COR-L47 (cell line): ENCODE measurements at regions not wholly inside any gene's neighbourhood (a gene's known extent, or its start where the extent isn't known, plus 50 kb on each side); places are given as distances from the start of the nearest gene placed in this dataset.
"Not testable (repeated sequence)": the region's sequence is repeated elsewhere in the genome, so short reads cannot be mapped to it uniquely, and the experiment has no call there.

Experiments
- DNase-seq: peaks from one replicate; lab custom pipeline; 2025; lab: John Stamatoyannopoulos, UW

DNA sequence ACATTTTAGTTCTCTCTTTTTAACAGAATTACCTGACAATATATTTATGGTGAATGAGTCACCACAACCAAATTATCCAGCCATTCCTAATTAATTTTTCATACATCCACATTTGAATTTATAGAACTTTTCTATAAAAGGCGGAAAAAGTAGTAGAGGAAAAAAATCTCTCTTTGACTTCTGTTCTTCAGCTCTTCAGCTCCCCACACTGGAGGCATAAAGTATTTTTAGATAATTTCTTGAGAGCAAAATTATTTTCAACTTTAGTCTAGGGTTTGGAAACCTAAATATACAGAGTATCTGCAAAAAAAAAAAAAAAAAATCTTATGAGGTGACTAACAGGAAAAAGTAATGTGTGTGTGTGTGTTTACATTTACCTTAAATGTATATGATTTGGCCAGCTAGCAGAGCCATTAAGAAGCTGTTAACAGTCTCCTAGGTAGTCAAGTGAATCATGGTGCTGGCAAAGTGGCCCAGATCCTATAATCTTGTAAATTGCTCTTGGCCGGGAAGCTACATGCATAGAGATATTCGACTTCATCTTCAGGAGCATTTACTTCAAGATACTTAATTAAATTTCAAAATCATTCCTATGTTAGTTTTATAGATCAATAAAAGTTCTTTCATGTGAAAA is 383.1 kb upstream of the STEAP1 start:
- no peak for DNase-seq

DNA sequence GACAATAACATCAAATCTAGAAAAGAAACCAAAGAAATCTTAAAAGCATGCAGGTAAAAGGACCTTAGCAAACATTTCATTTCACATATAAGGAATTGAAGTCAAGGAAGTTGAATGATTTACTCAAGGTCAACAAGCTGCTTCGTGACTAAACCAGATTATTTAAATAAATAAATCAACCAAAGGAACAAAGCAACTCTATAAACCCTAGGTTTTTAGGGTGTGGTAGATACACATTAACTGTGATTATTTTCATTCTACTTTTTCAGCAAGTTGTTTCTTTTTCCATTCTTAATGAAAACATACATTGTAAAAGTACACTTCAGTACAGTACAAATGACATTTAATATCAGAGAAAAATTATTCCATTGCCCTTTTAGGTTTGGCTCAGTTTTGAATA is 382.0 kb upstream of the STEAP1 start:
- DNase-seq = no peak

DNA sequence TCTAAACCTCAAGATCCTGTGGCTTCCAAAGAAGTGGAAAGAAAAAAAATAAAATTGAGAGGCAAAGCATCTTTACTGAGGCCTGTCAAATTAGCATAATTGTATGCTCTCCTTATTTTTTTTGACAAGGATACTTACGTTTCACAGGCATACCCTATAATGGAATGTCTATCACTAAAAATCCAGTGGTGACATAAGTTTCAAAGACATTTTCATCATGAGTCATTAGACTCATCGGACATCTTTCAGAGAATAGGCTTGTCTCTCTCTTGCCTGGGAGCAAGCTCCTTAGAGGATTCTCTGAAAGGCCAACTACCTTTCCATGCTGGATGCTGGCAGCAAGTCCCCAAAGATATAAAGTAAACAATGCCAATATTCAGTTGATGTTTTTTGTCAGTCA is 380.7 kb upstream of the STEAP1 start:
- no peak for DNase-seq

DNA sequence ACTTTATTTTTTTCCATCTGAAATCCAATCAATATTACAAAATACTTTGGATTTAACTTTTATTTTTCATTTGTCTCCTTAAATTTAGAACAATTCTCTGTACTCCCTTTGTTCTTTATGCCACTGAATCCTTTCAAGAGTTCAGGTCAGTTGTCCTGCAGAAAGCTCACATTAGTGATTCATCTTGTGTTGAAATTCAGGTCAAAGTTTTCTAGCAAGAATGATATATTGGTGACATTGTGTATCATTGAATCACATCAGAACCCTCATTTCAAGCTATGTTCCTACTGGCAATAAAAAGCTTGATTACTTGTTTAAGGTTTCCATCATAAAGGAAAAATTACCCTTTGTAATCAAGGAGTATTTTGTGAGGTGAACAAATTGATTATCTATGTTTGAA is 378.8 kb upstream of the STEAP1 start:
- no peak for DNase-seq

DNA sequence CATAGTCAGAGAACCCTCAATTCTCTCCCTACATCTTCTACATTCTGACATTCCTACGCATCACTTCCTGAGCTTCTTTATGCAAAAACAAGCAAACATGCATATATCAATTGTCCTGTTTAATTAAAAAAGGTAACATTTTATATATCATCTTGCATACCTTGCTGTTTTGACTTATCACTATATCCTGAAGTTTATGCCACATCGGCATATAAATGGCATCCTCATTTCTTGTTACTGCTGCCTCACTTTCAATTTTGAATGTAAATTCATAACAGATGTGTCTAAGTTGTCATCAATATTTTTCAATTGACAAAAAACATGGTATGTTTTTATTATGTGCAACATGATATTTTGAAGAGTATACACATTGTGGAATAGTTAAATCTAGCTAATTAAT is 377.3 kb upstream of the STEAP1 start:
- no peak for DNase-seq

DNA sequence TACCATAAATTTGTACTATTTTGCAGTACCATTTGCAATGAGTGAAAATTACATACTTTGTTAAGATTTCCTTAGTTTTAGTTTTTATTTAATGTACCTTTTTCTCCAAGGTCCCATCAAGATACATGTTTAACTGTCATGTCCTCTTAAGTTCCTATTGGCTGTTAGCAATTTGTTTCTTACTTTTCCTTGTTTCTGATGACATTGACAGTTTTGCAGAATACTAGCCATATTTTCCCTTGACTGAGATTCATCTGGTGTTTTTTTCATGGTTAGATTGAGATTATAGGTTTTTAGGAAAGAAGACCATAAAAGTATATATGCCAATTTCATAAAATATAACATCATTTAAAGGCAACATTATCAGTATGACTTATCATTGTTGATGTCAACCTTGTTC is 376.8 kb upstream of the STEAP1 start:
- no peak for DNase-seq

DNA sequence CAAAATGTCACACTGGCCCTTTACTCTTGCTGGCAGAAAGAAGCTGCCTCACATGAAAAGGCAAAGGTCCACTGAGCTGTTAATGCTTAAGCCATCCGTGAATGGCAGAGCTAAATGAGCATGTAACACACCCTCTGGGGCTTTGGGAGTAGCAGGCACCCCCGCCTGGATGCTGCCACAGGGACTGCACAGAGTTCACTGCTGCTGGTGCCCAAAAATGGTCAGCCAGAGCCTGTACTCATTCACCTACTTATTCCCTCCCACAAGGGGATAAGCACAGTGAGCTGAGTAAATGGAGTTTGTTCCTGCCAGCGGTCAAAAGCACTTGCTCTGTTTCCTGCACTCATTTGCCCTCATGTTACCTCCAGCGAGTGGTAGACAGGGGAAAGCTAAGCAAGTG is 374.0 kb upstream of the STEAP1 start:
- no peak for DNase-seq

DNA sequence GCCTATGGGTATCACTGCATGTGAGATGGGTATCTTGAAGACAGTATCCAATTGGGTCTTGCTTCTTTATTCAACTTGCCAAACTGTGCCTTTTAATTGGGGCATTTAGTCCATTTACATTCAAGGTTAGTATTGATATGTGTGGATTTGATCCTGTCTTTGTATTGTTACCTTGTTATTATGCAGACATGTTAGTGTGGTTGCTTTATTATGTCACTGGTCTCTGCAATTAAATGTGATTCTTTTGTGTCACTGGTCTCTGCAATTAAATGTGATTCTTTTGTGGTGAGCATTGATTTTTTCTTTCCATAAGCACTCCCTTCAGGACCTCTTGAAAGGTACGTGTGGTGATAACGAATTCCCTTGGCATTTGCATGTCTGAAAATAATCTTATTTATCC is 357.8 kb upstream of the STEAP1 start:
- no peak for DNase-seq

DNA sequence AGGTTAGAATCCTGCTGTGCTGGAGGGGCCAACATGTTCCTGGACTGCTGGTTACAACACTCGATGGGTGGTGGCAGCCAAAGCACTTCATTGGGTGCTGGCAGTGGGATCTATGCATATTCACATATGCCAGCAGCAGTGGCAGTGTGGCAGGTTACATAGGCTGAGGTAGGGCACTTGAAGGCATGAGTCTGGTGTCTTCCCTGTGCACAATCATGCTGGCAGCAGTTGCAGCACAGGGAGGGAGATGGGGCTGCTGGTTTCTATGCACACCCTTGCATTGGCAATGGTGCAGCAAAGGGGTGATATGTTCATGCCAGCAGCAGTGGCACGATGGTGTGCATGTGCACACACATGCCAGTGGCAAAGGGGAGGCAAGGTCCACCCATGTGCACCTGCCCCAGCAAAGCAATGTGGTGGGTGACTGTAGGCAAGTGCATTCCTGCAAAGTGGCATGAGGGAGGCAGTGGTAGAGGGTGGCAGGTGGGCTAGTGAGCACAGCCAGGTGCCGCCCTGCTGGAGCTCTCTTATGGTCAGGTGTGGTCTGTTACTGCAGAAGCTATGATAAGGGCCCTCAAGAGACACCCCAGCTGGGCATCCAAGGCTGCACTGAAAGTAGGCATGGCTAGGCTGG is 356.2 kb upstream of the STEAP1 start:
- DNase-seq = no peak

DNA sequence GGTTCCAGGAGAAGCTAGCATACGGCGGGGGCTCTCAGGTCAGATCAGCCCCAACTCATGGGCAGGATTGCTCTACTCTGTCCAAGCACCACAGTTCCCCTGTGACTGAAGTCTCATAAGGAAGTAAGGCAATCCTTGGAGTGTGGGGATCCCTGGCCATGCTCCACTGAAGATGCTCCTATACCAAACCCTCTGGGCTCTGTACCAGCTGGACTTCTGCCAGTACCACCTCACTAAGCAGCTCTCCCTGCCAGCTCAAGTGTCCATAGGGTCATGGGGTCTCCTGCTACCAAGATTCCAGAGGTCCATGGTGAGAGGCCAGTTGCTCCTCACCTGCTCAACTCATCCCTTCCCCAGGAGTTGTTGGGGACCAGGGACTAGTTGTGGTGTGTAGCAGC is 355.7 kb upstream of the STEAP1 start:
- DNase-seq = no peak

DNA sequence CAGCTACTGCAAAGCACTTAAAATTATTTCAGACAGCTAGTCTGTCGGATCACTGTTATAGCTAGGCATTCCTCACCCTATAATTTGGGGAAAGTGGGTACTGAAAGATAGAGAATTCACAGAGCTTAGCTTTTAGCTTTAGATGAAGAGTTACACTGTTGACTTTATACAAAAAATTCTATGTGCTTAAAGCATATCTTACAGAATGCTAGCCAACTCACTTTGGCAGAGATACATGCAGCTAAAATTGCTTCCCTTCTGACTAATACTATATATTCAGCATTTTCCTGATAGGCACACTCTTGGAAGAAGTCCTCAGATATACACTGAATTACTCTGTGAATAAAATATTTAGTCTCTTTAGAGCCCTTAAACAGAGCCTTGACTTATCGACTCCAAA is 353.5 kb upstream of the STEAP1 start:
- no peak for DNase-seq

DNA sequence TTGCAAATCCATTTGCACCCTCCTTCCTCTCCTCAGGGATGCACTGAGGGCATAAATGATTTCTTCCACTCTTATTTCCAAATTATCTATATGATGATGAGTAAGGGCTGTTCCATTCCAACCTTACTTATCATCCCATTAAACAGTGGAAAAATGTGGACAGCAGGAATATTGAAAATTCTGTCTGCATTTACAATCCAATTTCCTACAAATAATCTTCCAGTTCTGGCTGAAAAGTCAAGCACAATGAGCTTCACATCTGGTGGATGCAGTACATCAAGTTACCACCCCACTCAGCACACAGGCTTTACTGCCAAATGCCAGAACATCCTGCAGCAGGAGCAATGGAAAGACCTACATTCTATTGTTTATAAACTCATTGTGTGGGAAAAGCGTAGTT is 345.0 kb upstream of the STEAP1 start:
- DNase-seq = no peak

DNA sequence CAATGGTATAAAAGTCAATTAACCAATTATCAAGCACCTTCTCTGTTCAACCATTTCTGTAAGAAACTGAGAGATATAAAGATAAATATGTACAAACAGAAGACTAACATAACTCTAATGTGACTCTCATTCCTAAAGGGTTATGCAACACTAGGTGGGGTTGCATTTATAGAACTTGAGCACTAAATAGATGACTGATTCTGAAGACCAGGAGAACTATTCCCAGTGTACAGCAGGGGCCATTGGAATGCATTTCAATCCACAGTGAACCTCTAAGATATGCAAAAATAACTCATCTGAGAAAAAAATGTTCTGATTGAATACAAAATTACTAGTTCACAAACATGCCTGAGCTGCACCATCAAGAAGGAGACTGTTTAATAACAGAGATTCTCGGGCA is 341.2 kb upstream of the STEAP1 start:
- no peak for DNase-seq

DNA sequence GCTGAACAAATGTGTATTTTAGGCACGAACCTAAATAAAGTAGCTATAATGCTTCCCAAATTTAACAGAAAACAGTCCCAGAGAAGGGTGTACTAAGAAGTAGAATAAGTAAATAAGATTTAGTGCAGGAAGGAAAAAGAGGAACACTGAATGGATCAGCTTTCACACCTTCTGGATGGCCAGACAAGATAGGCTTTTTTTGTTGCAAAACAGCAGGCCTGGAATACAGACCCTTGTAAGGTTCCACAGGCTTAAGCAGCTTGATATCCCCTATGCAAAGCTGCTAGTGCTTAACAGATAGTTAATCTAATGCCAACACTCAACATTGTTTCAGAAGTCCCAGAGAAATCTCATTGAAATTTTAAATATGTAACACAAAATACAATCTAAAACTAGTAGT is 328.1 kb upstream of the STEAP1 start:
- no peak for DNase-seq

DNA sequence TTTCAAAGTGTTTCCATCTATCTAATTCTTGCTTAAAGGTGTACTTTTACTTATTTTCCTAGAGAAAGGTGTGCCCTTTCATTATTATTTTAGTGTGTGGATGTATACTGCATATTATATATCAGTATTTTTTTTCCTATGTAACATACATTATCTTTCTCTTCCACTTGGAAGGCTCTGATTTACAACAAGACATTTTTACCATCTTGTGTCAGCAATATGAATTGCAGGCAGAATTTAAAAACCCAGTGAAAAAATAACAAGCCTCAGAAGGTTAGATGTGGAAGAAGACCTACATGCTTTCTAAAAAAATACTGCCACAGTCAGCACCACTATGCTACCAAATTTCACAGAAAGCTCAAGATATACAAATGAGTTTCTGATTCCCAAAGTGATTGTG is 327.7 kb upstream of the STEAP1 start:
- no peak for DNase-seq

DNA sequence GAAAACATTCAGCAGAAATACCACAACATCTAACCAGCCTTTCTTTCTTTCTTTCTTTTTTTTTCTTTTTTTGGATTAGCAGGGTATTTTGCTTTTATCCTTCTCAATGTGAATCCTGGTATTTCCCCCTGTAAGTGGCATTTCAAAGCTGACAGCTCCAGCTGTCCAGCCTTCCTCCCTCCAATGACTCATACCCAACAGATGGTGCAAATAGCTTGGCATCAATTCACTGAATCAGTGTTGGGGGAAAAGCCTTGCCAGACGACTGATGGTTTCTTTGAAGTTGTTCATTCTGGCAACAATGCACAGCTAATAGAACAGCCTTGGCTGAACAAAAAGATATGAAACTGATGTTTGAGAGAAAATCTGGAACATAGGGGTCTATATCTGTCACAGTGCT is 316.8 kb upstream of the STEAP1 start:
- DNase-seq = no peak

DNA sequence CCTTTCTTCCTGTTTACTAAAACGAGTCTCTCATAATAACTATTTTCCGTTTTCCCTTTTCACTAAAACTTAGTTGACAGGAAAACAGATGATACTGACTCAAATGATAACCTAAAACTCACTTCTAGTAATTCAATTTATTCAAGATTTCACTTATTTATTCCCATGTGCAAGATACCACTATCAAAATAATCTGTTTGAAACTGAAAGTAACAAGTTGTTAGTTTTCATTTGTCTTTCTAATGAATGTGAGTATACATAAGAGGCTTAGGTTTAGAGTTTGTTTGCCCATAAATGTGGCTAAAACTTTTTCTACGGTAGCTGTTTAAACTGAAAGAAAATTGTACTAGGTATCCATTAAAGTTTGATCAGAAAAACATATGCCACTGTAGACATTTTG is 314.9 kb upstream of the STEAP1 start:
- no peak for DNase-seq

DNA sequence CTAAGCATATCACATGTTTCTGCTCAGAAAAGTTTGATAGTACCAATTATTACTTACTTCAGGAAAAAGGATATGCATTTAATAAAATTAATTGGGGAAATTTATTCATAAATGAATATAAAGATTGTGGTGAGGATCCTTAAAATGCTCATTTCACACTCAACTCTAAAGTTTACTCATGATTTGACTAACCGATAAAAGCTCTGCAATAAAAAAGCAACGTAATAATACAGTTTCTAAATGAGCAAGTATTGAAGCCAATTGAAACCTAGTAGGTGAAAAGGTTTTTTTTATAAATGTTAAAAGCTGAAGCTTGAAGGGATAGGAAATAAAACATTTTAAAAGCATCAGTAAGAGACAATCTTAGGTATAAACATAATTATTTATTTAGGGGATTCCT is 308.3 kb upstream of the STEAP1 start:
- DNase-seq = no peak

DNA sequence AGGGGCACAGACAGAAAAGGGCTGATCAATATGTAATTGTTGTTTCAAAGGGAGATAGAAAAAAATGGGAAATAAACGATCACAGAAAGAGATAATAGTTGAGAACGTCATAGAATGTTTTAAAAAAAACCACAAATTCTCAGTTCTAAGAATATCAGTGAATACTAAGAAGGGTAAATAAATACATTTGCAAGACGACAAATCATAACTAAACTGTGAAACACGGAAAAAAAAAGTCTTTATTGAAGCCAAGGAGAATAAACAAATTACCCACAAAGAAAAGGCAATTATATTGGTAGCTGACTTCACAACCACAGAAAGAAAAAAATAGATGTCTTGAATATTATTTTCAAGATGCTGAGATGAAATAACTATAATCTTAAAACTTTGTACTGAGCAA is 305.2 kb upstream of the STEAP1 start:
- no peak for DNase-seq

DNA sequence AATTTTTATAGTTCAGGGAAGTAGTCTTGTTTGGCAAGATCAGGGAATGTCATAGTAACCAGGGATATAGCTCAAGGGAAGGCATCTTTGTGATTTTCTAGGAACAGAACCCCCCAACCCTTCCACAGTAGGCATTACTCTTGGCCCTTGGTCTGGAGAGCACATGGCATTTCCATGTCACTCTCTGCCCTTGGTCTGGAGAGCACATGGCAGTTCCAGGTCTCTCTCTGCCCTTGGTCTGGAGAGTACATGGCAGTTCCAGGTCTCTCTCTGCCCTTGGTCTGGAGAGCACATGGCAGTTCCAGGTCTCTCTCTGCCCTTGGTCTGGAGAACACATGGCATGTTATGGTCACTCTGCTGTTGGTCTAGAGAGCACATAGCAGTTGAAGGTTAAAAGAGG is 297.2 kb upstream of the STEAP1 start:
- DNase-seq = not testable (repeated sequence)

DNA sequence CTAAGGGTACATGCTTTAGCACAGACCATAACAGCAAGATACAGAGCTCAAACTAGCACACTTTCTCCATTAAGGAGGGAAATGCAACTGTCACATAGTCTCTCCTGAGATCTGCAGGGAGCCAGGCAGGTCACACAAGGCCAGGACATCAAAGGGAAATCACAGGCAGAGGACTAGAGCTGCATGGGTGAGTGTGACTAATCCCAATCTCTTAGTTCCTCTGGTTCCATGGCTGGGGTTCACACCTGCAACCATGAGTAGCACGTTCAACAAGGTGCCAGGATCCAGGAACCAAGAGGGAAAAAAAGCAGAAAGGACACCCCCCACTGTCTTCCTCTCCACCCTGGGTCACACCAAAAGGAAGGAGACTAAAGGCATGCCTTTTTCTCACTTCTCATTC is 296.5 kb upstream of the STEAP1 start:
- no peak for DNase-seq

DNA sequence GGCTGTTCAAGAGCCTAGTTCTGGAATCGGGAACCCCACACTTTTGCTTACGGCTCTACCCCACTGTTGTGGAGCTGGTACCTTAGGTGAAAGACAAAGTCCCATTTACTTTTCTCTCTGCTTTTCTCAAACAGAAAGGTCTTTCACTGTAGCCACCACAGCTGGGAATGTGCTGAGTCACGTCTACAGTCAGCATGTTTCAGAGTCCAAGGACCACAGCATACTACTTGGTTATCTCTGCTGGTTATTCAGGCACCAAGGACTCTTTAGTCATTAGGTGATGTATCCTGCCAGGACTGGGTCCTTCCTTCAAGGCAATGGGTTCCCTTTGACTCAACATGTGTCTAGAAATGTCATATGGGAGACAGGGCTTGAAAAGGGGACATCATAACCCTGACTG is 266.8 kb upstream of the STEAP1 start:
- no peak for DNase-seq

DNA sequence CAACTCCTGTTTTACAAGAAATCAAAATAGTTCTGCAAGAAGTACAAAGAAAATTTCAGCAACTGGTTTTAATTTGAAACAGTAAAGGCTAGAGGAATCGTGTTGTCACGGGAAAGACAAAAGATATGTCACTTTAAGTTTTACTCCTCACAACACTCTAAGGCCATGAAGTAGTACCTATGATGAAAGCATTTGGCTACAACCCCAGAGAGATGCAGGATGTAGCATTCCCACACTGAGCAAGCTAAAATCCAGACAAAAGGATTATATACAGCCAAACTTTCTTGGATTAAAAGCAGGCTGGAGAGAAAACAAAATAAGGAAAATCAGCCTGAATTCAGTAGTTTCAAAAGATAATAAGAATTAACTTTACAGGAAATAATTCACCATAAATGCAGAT is 245.5 kb upstream of the STEAP1 start:
- DNase-seq = no peak

DNA sequence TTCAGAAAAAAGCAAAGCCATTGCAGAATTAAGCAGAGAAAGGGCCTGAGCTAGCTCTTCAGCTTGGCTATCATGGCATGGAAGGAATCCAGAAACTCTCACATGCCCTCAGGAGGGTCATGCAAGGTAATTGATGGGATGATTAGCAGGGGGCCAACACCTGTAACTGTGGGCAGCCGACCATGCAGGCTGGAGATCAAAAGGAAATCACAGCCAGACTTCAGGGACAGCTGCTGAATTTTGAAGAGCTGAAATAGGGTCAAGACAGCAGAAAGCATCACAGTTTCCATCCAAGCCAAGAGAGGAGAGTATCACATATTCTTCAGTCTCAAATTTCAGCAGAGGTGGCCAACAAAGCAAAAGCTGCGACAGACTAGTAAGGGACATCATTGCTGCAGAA is 239.6 kb upstream of the STEAP1 start:
- DNase-seq = no peak

DNA sequence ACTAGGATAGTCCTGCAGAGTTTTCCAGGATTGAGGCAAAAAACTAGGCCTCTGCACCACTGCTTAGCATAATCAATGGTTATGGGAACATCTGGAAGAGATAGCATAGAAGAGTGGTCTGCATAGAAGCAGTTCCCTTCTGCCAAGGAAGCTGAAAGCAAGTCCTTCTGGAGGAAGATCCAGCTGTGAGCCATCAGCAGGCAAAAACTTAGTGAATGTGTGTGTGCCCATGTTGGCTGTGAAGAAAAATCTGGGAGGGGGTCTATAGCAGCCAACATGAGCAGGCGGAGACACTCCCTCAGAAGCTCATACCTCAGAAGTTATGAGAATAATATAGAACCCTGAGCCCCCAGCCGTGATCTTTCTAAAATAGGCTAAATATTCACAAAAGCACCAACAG is 228.1 kb upstream of the STEAP1 start:
- DNase-seq = no peak
